GM12872 (cell line): ENCODE measurements at regions not wholly inside any gene's neighbourhood (a gene's known extent, or its start where the extent isn't known, plus 50 kb on each side); places are given as distances from the start of the nearest gene placed in this dataset.

Experiments
- TF ChIP-seq, protein P1 (sequence below): IDR thresholded peaks from 3 replicates; pipeline ENCODE4 v1.5.1; 2011; ENCODE audit warnings: low read depth, mild to moderate bottlenecking, low read length, moderate library complexity; ENCODE audit not compliant: insufficient read depth

- TF ChIP-seq, protein P1, sequence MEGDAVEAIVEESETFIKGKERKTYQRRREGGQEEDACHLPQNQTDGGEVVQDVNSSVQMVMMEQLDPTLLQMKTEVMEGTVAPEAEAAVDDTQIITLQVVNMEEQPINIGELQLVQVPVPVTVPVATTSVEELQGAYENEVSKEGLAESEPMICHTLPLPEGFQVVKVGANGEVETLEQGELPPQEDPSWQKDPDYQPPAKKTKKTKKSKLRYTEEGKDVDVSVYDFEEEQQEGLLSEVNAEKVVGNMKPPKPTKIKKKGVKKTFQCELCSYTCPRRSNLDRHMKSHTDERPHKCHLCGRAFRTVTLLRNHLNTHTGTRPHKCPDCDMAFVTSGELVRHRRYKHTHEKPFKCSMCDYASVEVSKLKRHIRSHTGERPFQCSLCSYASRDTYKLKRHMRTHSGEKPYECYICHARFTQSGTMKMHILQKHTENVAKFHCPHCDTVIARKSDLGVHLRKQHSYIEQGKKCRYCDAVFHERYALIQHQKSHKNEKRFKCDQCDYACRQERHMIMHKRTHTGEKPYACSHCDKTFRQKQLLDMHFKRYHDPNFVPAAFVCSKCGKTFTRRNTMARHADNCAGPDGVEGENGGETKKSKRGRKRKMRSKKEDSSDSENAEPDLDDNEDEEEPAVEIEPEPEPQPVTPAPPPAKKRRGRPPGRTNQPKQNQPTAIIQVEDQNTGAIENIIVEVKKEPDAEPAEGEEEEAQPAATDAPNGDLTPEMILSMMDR = no peak
These were observed 241.3 kb upstream of the ZC3H12C start for GRCh38 chr11:109851780-109852390.

DNA sequence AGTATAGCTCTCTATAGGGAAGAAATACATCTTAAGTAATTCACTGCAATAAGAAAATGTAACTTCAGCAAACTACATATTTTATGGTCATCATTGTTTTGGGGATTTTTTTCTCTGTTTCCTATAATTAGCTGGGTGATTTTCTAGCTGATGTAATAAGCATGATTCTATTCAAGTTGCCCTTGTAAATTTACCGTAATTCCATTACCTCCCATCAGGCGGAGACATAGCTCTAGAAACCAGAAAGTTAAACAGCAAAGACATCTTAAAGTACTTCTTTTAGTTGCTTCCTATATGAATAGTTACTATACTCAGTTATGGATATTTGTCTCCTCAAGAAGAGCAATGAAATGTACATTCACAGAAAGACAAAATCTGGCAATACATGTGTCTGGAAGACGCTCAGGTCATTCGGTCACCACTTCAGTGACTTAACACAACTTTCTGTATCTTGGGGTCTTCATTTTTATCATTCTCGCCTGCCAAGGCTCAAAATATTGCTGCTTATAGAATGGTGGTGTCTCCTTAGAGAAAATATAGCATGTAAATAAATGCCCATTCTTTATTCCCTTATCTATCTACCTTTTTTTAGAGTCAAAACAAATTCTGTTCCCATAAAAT, 239.9 kb upstream of the ZC3H12C start:
- TF ChIP-seq, protein P1 = peak; percentile 69

GRCh38 chr11:109854731-109855130, 238.5 kb upstream of the ZC3H12C start:
- TF ChIP-seq, protein P1 = no peak

DNA sequence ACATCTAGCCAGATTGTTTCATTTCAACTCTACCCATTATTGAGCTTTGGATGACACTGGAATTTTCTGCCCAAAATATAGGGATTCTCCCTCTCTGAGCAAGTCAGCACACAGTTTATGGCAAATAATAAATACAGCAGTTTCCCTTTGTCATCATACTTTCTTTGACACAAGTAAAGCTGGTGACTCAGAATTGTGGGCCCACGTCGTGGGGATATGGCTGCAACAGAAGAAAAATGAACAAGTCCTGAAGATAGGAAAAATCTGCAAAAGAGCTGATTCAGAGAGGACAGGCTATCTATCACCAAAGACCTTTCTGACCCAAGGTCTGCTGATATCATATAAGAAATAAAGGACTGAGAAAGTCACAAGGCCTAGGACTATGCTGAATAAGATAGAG, 236.3 kb upstream of the ZC3H12C start:
- TF ChIP-seq, protein P1 = no peak

GRCh38 chr11:109857637-109858036, 235.6 kb upstream of the ZC3H12C start:
- TF ChIP-seq, protein P1 = no peak

GRCh38 chr11:109858152-109858551, 235.0 kb upstream of the ZC3H12C start:
- TF ChIP-seq, protein P1 = no peak

DNA sequence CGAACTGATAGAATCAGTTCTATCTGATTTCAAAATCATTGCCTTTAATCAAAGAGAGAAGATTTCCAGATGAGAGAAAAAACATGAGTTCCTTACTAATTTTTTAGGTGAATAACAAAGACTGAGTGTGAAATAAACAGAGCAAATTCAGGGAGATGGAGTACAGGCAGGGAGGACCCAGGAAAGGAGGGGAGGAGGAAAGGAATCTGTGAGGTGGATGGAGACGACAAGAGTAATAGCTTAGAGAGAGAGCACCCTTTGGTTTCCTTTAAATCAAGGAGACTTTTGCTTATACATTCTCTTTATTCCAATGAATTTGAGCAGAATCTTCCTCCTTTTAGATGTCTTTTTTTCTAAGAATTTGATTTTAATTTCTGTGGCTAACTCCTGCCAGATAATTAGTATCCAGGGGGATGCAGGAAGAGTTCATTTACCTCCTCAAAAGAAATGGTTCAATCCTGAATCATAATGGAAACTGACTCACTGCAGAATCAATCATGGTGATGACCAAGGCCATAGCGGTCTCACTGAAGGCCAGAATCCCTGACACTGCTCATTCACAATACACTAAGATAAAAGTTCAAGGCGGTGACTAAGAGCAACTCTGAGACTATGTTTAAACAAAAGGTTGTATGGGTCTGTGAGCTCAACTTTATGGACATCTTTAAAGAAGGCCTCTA, 234.0 kb upstream of the ZC3H12C start:
- TF ChIP-seq, protein P1 = no peak
